OCI-LY3 (cell line): ENCODE measurements at regions not wholly inside any gene's neighbourhood (a gene's known extent, or its start where the extent isn't known, plus 50 kb on each side); places are given as distances from the start of the nearest gene placed in this dataset.

ENCODE experiments used
- H2AFZ ChIP-seq: fragments of 200-600, 300-600 bp; shearing (Covaris generic); 2 replicates; pipeline ENCODE4 v1.6.0; 2014; ENCODE audit warnings: antibody characterized with exemption, low read depth, low read length
- H3K27ac ChIP-seq: fragments of 200-600, 300-600 bp; sonication (generic); 2 replicates; pipeline ENCODE4 v1.5.1; 2014; ENCODE audit warnings: mild to moderate bottlenecking, low read length, moderate library complexity, mixed read lengths
- H3K27me3 ChIP-seq: fragments of 200-600, 300-600 bp; sonication (generic); 2 replicates; pipeline ENCODE4 v1.6.1; 2014; ENCODE audit warnings: low read depth, low read length, mixed read lengths
- H3K36me3 ChIP-seq: fragments of 200-600, 300-600 bp; sonication (generic); replicated peaks from 2 replicates; pipeline ENCODE3; 2014; ENCODE audit warnings: low read depth, low read length, mixed read lengths
- H3K4me1 ChIP-seq: fragments of 300-600, 200-600 bp; sonication (generic); 2 replicates; pipeline ENCODE4 v1.6.1; 2014; ENCODE audit warnings: low read length, mixed read lengths
- H3K4me2 ChIP-seq: fragments of 200-600, 300-600 bp; sonication (generic); 2 replicates; pipeline ENCODE4 v1.6.1; 2014; ENCODE audit warnings: low read length, mixed read lengths
- H3K4me3 ChIP-seq: fragments of 300-600, 200-600 bp; sonication (generic); 2 replicates; pipeline ENCODE4 v1.5.1; 2014; ENCODE audit warnings: antibody characterized with exemption, mild to moderate bottlenecking, low read length, moderate library complexity
- H3K79me2 ChIP-seq: fragments of 300-600, 200-600 bp; shearing (Covaris generic); 2 replicates; pipeline ENCODE4 v1.6.1; 2014; ENCODE audit warnings: mild to moderate bottlenecking, low read length, mixed read lengths
- H3K9ac ChIP-seq: fragments of 300-600, 200-600 bp; shearing (Covaris generic); 2 replicates; pipeline ENCODE4 v1.6.0; 2014; ENCODE audit warnings: mild to moderate bottlenecking, low read length, moderate library complexity
- H3K9me3 ChIP-seq: fragments of 200-600, 300-600 bp; shearing (Covaris generic); 2 replicates; pipeline ENCODE4 v1.6.1; 2014; ENCODE audit warnings: low read length, mixed read lengths; ENCODE audit not compliant: insufficient read depth
- H4K20me1 ChIP-seq: fragments of 200-600, 300-600 bp; sonication (generic); 2 replicates; pipeline ENCODE4 v1.6.1; 2016; ENCODE audit warnings: low read length, mixed read lengths; ENCODE audit not compliant: insufficient read depth
- EZH2phosphoT487 ChIP-seq: fragments of 200-600 bp; shearing (Covaris generic); IDR thresholded peaks from 2 replicates; pipeline ENCODE4 v1.6.1; 2018; ENCODE audit warnings: antibody characterized with exemption, mixed run types, low read depth
- TF ChIP-seq, protein P1 (sequence below): fragments of 200-600, 300-600 bp; sonication (generic); IDR thresholded peaks from 2 replicates; pipeline ENCODE4 v1.5.1; 2014; ENCODE audit warnings: antibody characterized with exemption, low read length, low read depth

DNA sequence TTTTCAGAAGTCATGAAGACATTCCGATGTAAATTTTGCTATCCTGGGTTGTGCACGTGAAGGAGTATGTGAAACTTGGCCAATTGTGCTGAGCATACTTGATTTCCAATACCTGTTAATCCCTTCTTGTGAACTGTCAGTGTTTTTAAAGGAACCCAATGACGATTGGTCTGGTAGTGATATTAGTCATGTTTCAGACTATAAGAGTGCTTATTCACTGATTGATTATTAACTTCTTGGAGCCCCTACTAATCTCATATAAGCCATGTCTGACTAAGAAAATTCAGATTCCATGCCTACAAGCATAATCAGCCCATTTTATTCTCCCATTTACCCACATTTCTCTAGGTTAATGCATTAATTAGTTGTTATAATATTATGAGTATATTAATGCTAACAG lies 330.8 kb upstream of the MTNR1B start:
- no peaks in the 10 kb centered on the region for H3K36me3 ChIP-seq
- H4K20me1 ChIP-seq = no peaks in the 10 kb centered on the region
- no peaks in the 10 kb centered on the region for H3K9me3 ChIP-seq
- H3K4me1 ChIP-seq = peaks cover 39% of the 10 kb centered on the region
- no peaks in the 10 kb centered on the region for H3K79me2 ChIP-seq
- no peak for TF ChIP-seq EZH2phosphoT487
- TF ChIP-seq, protein P1, sequence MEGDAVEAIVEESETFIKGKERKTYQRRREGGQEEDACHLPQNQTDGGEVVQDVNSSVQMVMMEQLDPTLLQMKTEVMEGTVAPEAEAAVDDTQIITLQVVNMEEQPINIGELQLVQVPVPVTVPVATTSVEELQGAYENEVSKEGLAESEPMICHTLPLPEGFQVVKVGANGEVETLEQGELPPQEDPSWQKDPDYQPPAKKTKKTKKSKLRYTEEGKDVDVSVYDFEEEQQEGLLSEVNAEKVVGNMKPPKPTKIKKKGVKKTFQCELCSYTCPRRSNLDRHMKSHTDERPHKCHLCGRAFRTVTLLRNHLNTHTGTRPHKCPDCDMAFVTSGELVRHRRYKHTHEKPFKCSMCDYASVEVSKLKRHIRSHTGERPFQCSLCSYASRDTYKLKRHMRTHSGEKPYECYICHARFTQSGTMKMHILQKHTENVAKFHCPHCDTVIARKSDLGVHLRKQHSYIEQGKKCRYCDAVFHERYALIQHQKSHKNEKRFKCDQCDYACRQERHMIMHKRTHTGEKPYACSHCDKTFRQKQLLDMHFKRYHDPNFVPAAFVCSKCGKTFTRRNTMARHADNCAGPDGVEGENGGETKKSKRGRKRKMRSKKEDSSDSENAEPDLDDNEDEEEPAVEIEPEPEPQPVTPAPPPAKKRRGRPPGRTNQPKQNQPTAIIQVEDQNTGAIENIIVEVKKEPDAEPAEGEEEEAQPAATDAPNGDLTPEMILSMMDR = no peak
- H3K27ac ChIP-seq = no peak overlapping the region
- peak overlapping the region; percentile 38 for H3K4me2 ChIP-seq
- no peak overlapping the region for H3K9ac ChIP-seq
- H2AFZ ChIP-seq = no peak overlapping the region
- H3K4me3 ChIP-seq = peak overlapping the region; percentile 4; the same call in 1 of the 2 replicates
- H3K27me3 ChIP-seq = no peaks in the 10 kb centered on the region

DNA sequence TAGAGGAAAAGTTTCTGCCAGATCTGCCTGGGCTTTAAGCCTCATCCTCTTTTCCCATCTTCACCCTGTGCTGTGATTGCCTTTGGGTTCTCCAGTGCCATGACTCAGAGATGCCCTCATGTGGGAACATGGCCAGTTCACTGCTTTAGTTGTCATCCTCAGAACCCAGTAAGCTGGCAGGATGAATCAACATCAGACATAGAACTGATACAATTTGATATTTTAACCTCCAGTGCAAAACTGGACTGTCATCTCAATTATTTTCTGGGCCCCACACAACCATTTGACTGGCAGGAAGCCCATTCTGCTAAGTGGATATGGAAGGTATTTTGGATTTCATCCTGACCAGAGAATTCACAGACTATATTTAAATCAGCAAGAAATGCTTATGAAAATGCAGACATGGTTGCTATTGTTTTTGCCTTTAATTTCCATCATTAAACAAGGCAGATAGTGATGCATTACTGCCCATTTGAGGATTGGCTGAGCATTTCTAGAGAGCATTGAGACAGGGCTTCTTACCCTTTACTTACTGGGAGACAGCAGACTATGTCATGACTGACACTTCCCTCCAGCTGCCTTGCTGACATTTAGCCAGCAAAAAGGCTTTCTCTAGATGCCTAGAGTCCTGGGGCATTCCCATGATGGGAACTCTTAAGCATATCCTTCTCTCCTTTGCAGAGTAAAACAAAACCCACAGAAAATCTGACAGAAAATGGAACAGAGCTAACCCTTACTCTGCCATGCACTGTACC lies 327.1 kb upstream of the MTNR1B start:
- no peak overlapping the region for H3K4me2 ChIP-seq
- TF ChIP-seq, protein P1 = no peak
- no peak for TF ChIP-seq EZH2phosphoT487
- H3K4me1 ChIP-seq = peaks cover 35% of the 10 kb centered on the region

DNA sequence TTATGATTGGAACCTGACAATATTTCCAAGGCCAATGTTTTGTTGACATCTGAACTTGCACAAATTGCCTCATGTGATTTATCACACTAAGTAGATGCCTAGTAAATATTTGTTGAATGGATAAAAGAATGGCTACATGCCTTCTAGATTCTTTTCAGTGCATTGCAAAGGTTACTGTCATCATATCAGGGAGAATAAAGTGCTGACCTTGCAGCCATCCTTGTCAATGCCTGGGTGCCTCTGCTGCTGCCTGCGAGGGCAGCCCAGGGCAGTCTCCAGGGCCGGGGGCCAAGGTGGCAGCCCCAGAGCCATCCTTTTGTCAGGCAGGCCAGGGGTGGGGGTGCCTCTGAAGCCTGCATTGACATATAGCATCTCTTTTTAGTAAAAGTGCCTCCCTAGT lies 325.6 kb upstream of the MTNR1B start:
- no peak overlapping the region for H3K4me2 ChIP-seq
- peaks cover 21% of the 10 kb centered on the region for H3K4me1 ChIP-seq
- no peak overlapping the region for H3K9ac ChIP-seq
- H3K36me3 ChIP-seq = no peaks in the 10 kb centered on the region
- H3K9me3 ChIP-seq = no peaks in the 10 kb centered on the region
- H4K20me1 ChIP-seq = no peaks in the 10 kb centered on the region
- no peaks in the 10 kb centered on the region for H3K27me3 ChIP-seq
- TF ChIP-seq, protein P1 = no peak
- no peak for TF ChIP-seq EZH2phosphoT487
- H2AFZ ChIP-seq = no peak overlapping the region
- no peak overlapping the region for H3K27ac ChIP-seq
- no peak overlapping the region for H3K4me3 ChIP-seq
- no peaks in the 10 kb centered on the region for H3K79me2 ChIP-seq

More for the DNA sequence above, 327.1 kb upstream of the MTNR1B start:
- Histone ChIP-seq H3K27ac (no peak overlapping the region), H3K4me3 (no peak overlapping the region), H3K27me3 (no peaks in the 10 kb centered on the region), H2AFZ (no peak overlapping the region), H3K36me3 (no peaks in the 10 kb centered on the region), H3K9me3 (no peaks in the 10 kb centered on the region), H4K20me1 (no peaks in the 10 kb centered on the region), H3K9ac (no peak overlapping the region), H3K79me2 (no peaks in the 10 kb centered on the region)

DNA sequence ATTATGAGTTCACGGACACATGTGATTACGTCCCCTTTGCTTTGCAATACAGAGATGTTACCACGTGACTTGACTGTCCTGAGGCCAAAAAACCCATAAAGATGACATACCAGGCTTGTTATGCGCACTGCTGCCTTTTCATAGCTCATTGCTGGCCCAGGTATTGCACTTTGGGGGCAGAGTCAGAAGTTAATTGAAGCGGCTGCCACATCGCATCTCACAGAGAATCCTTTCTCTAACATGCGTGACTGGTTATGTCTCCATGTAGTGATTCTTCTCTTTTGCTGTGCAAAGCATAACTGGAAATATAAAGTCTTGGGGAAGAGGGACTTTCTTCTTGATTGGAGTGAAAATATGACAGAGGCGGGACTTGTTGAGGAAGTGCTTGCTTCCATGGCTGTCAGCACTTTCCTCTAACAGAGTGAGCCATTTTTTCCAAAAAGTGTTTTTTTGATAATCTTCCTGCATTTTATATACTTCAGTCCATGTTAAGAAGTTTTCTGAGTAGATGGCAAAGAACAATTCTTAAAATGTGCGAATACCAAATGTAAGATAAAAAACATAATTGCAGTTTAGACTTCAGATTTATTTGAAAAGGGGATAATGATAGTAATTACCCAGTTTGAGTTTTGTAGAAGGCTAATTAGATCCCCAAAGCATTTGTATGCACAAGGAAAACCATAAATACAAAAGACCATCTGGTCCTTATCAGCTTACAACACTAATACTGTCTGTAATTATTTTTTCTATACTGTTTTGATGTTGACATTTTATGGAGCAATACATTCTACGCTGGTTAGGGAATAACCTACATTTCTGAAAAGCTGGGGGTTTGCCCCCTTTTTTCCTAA lies 324.6 kb upstream of the MTNR1B start:
- TF ChIP-seq, protein P1 = no peak
- no peak for TF ChIP-seq EZH2phosphoT487
- Histone ChIP-seq H4K20me1 (no peaks in the 10 kb centered on the region), H3K36me3 (no peaks in the 10 kb centered on the region)

More for the DNA sequence above, 324.6 kb upstream of the MTNR1B start:
- no peak overlapping the region for H2AFZ ChIP-seq
- no peaks in the 10 kb centered on the region for H3K9me3 ChIP-seq
- H3K27ac ChIP-seq = no peak overlapping the region
- no peak overlapping the region for H3K4me3 ChIP-seq
- H3K4me1 ChIP-seq = peaks cover 11% of the 10 kb centered on the region
- no peak overlapping the region for H3K4me2 ChIP-seq
- H3K79me2 ChIP-seq = no peaks in the 10 kb centered on the region
- H3K9ac ChIP-seq = no peak overlapping the region
- no peaks in the 10 kb centered on the region for H3K27me3 ChIP-seq
